ENCODE measurements at regions not wholly inside any gene's neighbourhood (a gene's known extent, or its start where the extent isn't known, plus 50 kb on each side); places are given as distances from the start of the nearest gene placed in this dataset.

DNA sequence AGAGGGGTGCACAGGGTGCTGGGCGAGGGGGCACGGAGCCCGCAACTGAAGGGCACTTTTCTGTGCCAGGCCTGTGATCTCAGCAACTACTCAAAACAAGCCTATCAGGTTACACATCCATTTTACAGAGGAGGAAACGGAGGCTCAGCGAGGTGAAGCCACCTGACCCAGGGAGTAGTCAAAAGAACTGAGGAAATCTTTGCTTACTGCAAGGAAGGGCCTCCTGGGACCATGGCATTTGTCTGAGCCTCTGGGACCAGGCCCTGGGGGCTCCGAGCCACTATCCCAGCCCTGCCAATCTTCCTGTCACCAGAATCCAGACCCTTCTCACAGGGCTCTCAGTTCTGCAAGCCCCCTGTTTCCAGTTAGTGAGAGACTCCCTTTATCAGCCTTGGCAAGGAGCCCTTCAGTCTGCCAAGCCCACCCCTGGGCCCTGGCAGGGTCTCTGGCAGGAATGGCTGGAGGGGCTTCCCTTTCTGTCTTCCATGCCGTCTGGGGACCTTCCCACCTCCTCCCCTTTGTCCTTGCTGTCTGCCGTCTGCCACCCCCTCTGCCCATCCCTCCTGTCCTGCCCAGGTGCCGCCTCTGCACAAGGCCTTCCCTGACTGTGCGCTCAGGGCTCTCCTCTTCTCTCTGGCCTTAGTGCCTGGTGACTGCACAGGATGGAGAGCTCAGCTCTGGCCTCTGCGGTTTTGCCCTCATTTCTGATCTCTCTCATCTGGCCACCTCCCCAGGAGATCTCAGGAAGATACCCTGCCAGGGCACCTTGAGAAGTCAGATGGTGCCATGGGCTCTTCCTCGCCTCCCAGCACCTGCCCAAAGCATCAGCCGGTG lies 194.7 kb upstream of the GLI2 start:
- Histone ChIP-seq H3K36me3 (ENCODE audit: insufficient read depth, low read length) (no peaks in the 10 kb centered on the region), H3K27ac (ENCODE audit: low read length) (no peak overlapping the region), H3K4me3 (ENCODE audit: low read depth in 1 of 2, low read length in 2 of 2) (no peak overlapping the region), H3K79me2 (ENCODE audit: insufficient read depth, low read length) (no peaks in the 10 kb centered on the region), H2AFZ (ENCODE audit: low read depth, low read length) (no peak overlapping the region), H3K9ac (ENCODE audit: low read depth, low read length) (no peak overlapping the region), H3K27me3 (ENCODE audit: insufficient read depth, low read length, poor library complexity) (peaks cover 11% of the 10 kb centered on the region), H3K4me1 (ENCODE audit: insufficient read depth, low read length) (no peaks in the 10 kb centered on the region), H3K9me3 (ENCODE audit: insufficient read depth, low read length, severe bottlenecking) (no peaks in the 10 kb centered on the region), H4K20me1 (ENCODE audit: insufficient read depth, low read length) (no peaks in the 10 kb centered on the region; the same call in 1 of the 2 replicates), H3K4me2 (ENCODE audit: insufficient read depth, low read length) (no peak overlapping the region)
- TF ChIP-seq CTCF (IDR thresholded peaks at IDR 0.05; ENCODE audit: borderline replicate concordance, extremely low read depth, low read length, poor library complexity, severe bottlenecking) (no peak), EZH2 (IDR thresholded peaks at IDR 0.05; ENCODE audit: borderline replicate concordance, low read depth, low read length, severe bottlenecking) (no peak)
- no peak for ATAC-seq (ENCODE audit: insufficient read depth, low read depth)
- no peak for DNase-seq

DNA sequence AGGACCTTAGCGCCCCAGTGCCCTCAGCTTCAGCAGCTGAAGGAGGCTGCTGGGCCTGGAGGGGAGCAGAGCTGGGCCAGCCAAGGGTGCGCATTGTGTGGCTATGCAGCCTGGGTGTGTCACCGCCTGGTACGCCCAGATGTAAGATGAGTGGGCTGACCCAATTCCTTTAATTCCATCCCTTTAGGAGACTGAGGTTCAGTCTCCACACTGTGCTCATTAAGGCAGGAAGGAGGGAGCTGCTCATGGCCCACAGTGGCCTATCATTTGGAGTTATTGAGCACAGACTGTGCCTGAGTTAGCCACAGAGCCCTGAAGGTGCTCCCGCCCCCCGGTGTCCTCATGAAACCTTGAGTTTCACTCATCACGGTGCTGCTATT lies 194.1 kb upstream of the GLI2 start:
- ATAC-seq (ENCODE audit: insufficient read depth, low read depth) = no peak
- DNase-seq = no peak
- Histone ChIP-seq H3K4me3 (ENCODE audit: low read depth in 1 of 2, low read length in 2 of 2) (no peak overlapping the region), H3K36me3 (ENCODE audit: insufficient read depth, low read length) (no peaks in the 10 kb centered on the region), H3K4me1 (ENCODE audit: insufficient read depth, low read length) (no peaks in the 10 kb centered on the region), H4K20me1 (ENCODE audit: insufficient read depth, low read length) (no peaks in the 10 kb centered on the region), H3K9ac (ENCODE audit: low read depth, low read length) (no peak overlapping the region), H2AFZ (ENCODE audit: low read depth, low read length) (no peak overlapping the region), H3K4me2 (ENCODE audit: insufficient read depth, low read length) (no peak overlapping the region), H3K79me2 (ENCODE audit: insufficient read depth, low read length) (no peaks in the 10 kb centered on the region), H3K27me3 (ENCODE audit: insufficient read depth, low read length, poor library complexity) (peaks cover 11% of the 10 kb centered on the region), H3K9me3 (ENCODE audit: insufficient read depth, low read length, severe bottlenecking) (no peaks in the 10 kb centered on the region), H3K27ac (ENCODE audit: low read length) (no peak overlapping the region)
- no peak for TF ChIP-seq CTCF (IDR thresholded peaks at IDR 0.05; ENCODE audit: borderline replicate concordance, extremely low read depth, low read length, poor library complexity, severe bottlenecking)
- no peak for TF ChIP-seq EZH2 (IDR thresholded peaks at IDR 0.05; ENCODE audit: borderline replicate concordance, low read depth, low read length, severe bottlenecking)

DNA sequence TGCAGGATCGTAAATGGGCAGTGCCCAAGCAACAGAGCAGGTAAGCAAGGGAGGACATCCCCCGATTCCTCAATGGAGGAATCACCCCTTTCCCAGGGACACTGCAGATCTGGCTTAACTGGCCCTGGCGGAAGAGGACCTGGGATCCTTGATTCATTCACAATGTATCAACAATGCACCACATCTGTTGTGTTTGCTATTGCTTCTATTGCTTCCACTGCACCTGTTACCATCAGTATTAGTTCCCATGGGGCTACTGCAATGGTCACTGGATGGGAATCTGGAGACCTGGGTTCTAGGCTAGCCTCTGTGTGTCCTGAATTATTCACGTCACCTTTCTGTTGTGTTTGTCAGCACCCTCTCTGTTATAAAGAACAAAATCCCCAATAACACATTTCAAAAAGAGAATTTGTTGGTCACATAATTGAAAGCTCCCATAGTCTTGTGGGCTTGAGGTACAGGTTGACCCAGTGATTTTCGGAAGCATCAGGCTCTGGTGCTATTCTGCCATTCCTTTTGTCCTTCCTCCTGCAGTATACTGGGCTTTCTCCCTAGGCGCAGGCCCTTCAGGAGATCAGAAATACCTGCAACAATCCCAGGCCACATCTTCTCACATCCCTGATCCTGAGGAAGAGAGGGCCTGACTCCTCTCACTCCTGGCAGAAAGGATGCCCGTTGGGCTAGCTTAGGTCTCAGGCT lies 193.5 kb upstream of the GLI2 start:
- no peaks in the 10 kb centered on the region for H3K36me3 ChIP-seq (ENCODE audit: insufficient read depth, low read length)
- no peak overlapping the region for H3K9ac ChIP-seq (ENCODE audit: low read depth, low read length)
- H3K27ac ChIP-seq (ENCODE audit: low read length) = no peak overlapping the region
- no peak overlapping the region for H3K4me2 ChIP-seq (ENCODE audit: insufficient read depth, low read length)
- H4K20me1 ChIP-seq (ENCODE audit: insufficient read depth, low read length) = no peaks in the 10 kb centered on the region
- H2AFZ ChIP-seq (ENCODE audit: low read depth, low read length) = no peak overlapping the region
- no peak for DNase-seq
- no peaks in the 10 kb centered on the region for H3K9me3 ChIP-seq (ENCODE audit: insufficient read depth, low read length, severe bottlenecking)
- TF ChIP-seq CTCF (IDR thresholded peaks at IDR 0.05; ENCODE audit: borderline replicate concordance, extremely low read depth, low read length, poor library complexity, severe bottlenecking) = no peak
- no peak for TF ChIP-seq EZH2 (IDR thresholded peaks at IDR 0.05; ENCODE audit: borderline replicate concordance, low read depth, low read length, severe bottlenecking)
- H3K4me3 ChIP-seq (ENCODE audit: low read depth in 1 of 2, low read length in 2 of 2) = no peak overlapping the region
- no peak for ATAC-seq (ENCODE audit: insufficient read depth, low read depth)
- peaks cover 11% of the 10 kb centered on the region for H3K27me3 ChIP-seq (ENCODE audit: insufficient read depth, low read length, poor library complexity)
- no peaks in the 10 kb centered on the region for H3K79me2 ChIP-seq (ENCODE audit: insufficient read depth, low read length)
- H3K4me1 ChIP-seq (ENCODE audit: insufficient read depth, low read length) = no peaks in the 10 kb centered on the region
